GM19395 (cell line): ENCODE measurements at regions not wholly inside any gene's neighbourhood (a gene's known extent, or its start where the extent isn't known, plus 50 kb on each side); places are given as distances from the start of the nearest gene placed in this dataset.

Experiments used
- ATAC-seq: cut with Tn5 transposase; IDR thresholded peaks from one replicate; pipeline ENCODE4 v1.9.1; 2021; ENCODE audit warnings: mild to moderate bottlenecking, moderate library complexity; ENCODE audit not compliant: unreplicated experiment

GRCh38 chr2:78011251-78011650 is 489.1 kb upstream of the LRRTM4 start:
- ATAC-seq, result no peak

GRCh38 chr2:78020491-78020890 is 498.3 kb upstream of the LRRTM4 start:
- no peak for ATAC-seq

GRCh38 chr2:78023356-78023755 is 501.2 kb upstream of the LRRTM4 start:
- ATAC-seq, result no peak

- ATAC-seq, result no peak
These were observed 502.8 kb upstream of the LRRTM4 start for GRCh38 chr2:78024996-78025395.

GRCh38 chr2:78029392-78029995 is 507.3 kb upstream of the LRRTM4 start:
- ATAC-seq, result no peak

GRCh38 chr2:78034706-78035105 is 512.5 kb upstream of the LRRTM4 start:
- no peak for ATAC-seq

GRCh38 chr2:78035804-78036203 is 513.6 kb upstream of the LRRTM4 start:
- ATAC-seq, result no peak

GRCh38 chr2:78051480-78051879 is 529.3 kb upstream of the LRRTM4 start:
- no peak for ATAC-seq

GRCh38 chr2:78056976-78057375 is 534.8 kb upstream of the LRRTM4 start:
- ATAC-seq, result no peak

- ATAC-seq, result no peak
These were observed 539.1 kb upstream of the LRRTM4 start for GRCh38 chr2:78061301-78061700.

- no peak for ATAC-seq
These were observed 539.6 kb upstream of the LRRTM4 start for GRCh38 chr2:78061732-78062131.

- no peak for ATAC-seq
These were observed 541.3 kb upstream of the LRRTM4 start for GRCh38 chr2:78063246-78064020.

GRCh38 chr2:78065366-78065765 is 543.2 kb upstream of the LRRTM4 start:
- ATAC-seq, result no peak

- no peak for ATAC-seq
These were observed 546.6 kb upstream of the LRRTM4 start for GRCh38 chr2:78068808-78069207.

GRCh38 chr2:78070693-78071092 is 548.5 kb upstream of the LRRTM4 start:
- ATAC-seq, result no peak

- no peak for ATAC-seq
These were observed 555.5 kb upstream of the LRRTM4 start for GRCh38 chr2:78077633-78078032.

GRCh38 chr2:78082555-78082954 is 560.4 kb upstream of the LRRTM4 start:
- ATAC-seq, result no peak

GRCh38 chr2:78093436-78093835 is 571.3 kb upstream of the LRRTM4 start:
- no peak for ATAC-seq

- ATAC-seq, result no peak
These were observed 587.1 kb upstream of the LRRTM4 start for GRCh38 chr2:78109272-78109671.

GRCh38 chr2:78115291-78115690 is 593.1 kb upstream of the LRRTM4 start:
- no peak for ATAC-seq

GRCh38 chr2:78118037-78118436 is 595.9 kb upstream of the LRRTM4 start:
- no peak for ATAC-seq

GRCh38 chr2:78120275-78120674 is 598.1 kb upstream of the LRRTM4 start:
- no peak for ATAC-seq

- no peak for ATAC-seq
These were observed 602.9 kb upstream of the LRRTM4 start for GRCh38 chr2:78125042-78125441.
